ENCODE measurements at regions not wholly inside any gene's neighbourhood (a gene's known extent, or its start where the extent isn't known, plus 50 kb on each side); places are given as distances from the start of the nearest gene placed in this dataset.
"Not testable (repeated sequence)": the region's sequence is repeated elsewhere in the genome, so short reads cannot be mapped to it uniquely, and the experiment has no call there.

- ATAC-seq; H3K4me3 ChIP-seq; H3K36me3 ChIP-seq (ENCODE audit: low read depth); DNase-seq; intact Hi-C loops (cut with DNase I, micrococcal nuclease); H3K4me1 ChIP-seq (ENCODE audit: low read depth): not testable (repeated sequence)
- peaks cover 31% of the 10 kb centered on the region for H3K9me3 ChIP-seq
Measured at GRCh38 chr17:43345515-43345914, 53.3 kb upstream of the ARL4D start.

- no peak overlapping the region for H3K4me3 ChIP-seq
- no peaks in the 10 kb centered on the region for H3K4me1 ChIP-seq (ENCODE audit: low read depth)
- intact Hi-C loops (cut with DNase I, micrococcal nuclease): no loop called here
- TF ChIP-seq CTCF (IDR thresholded peaks at IDR 0.05): no peak
- ATAC-seq (no peak), DNase-seq (no peak)
- peaks cover 27% of the 10 kb centered on the region for H3K9me3 ChIP-seq
- H3K36me3 ChIP-seq (ENCODE audit: low read depth): no peaks in the 10 kb centered on the region
Measured at GRCh38 chr17:43344685-43345084, 54.1 kb upstream of the ARL4D start.

GRCh38 chr17:43342589-43342890 lies 56.3 kb upstream of the ARL4D start:
- H3K4me3 ChIP-seq: no peak overlapping the region
- peaks cover 5% of the 10 kb centered on the region for H3K9me3 ChIP-seq
- no peaks in the 10 kb centered on the region for H3K36me3 ChIP-seq (ENCODE audit: low read depth)
- no peak for DNase-seq
- intact Hi-C loops (cut with DNase I, micrococcal nuclease): no loop called here
- no peak for TF ChIP-seq CTCF (IDR thresholded peaks at IDR 0.05)
- ATAC-seq: no peak
- no peaks in the 10 kb centered on the region for H3K4me1 ChIP-seq (ENCODE audit: low read depth)

GRCh38 chr17:43341715-43342588 lies 56.8 kb upstream of the ARL4D start:
- no peak for TF ChIP-seq CTCF (IDR thresholded peaks at IDR 0.05)
- intact Hi-C loops (cut with DNase I, micrococcal nuclease): no loop called here
- Histone ChIP-seq H3K4me3 (no peak overlapping the region), H3K4me1 (ENCODE audit: low read depth) (no peaks in the 10 kb centered on the region), H3K36me3 (ENCODE audit: low read depth) (no peaks in the 10 kb centered on the region), H3K9me3 (no peaks in the 10 kb centered on the region)
- ATAC-seq (no peak), DNase-seq (no peak)

- H3K4me1 ChIP-seq (ENCODE audit: low read depth): no peaks in the 10 kb centered on the region
- H3K36me3 ChIP-seq (ENCODE audit: low read depth): no peaks in the 10 kb centered on the region
- no peak overlapping the region for H3K4me3 ChIP-seq
- intact Hi-C loops (cut with DNase I, micrococcal nuclease): no loop called here
- no peaks in the 10 kb centered on the region for H3K9me3 ChIP-seq
- TF ChIP-seq CTCF (IDR thresholded peaks at IDR 0.05): peak; percentile 42
- ATAC-seq: no peak
- peak in 2 of 3 donors; percentile 83 to 87 for DNase-seq
Measured at GRCh38 chr17:43338886-43339516, 59.8 kb upstream of the ARL4D start.

GRCh38 chr17:43337684-43338428 lies 60.9 kb upstream of the ARL4D start:
- DNase-seq: no peak
- intact Hi-C loops (cut with DNase I, micrococcal nuclease): no loop called here

More at GRCh38 chr17:43337684-43338428, 60.9 kb upstream of the ARL4D start:
- no peak for ATAC-seq
- H3K4me1 ChIP-seq (ENCODE audit: low read depth): no peaks in the 10 kb centered on the region
- TF ChIP-seq CTCF (IDR thresholded peaks at IDR 0.05): no peak
- no peak overlapping the region for H3K4me3 ChIP-seq
- H3K9me3 ChIP-seq: no peaks in the 10 kb centered on the region
- no peaks in the 10 kb centered on the region for H3K36me3 ChIP-seq (ENCODE audit: low read depth)
